Endothelial cell of umbilical vein (primary cell): ENCODE measurements at regions not wholly inside any gene's neighbourhood (a gene's known extent, or its start where the extent isn't known, plus 50 kb on each side); places are given as distances from the start of the nearest gene placed in this dataset.

Experiments
- BruUV-seq: library from RNA; stranded (reverse); fragments of 400-500 nt; replicated peaks from 2 replicates; lab custom pipeline; 2021; lab: Mats Ljungman, UMichigan
- CTCF ChIA-PET: fragments of 300-600, 350-600 bp; sonication (Branson Sonifier 250); formaldehyde crosslinking; loops from one replicate; lab custom pipeline; 2021; ENCODE audit warnings: antibody characterized with exemption, inconsistent platforms; lab: Charles Lee
- POLR2A ChIA-PET: fragments of 300-600, 350-600 bp; sonication (Branson Sonifier 250); formaldehyde crosslinking; loops from one replicate; lab custom pipeline; 2021; ENCODE audit warnings: antibody characterized with exemption, inconsistent platforms; lab: Charles Lee
- DNase-seq: peaks from one replicate; pipeline ENCODE4 v3.0.0-alpha.2; 2011; ENCODE audit warnings: low read depth, low spot score
- FAIRE-seq: peaks from 2 replicates; lab custom pipeline; 2011; peaks lifted over from hg19 to GRCh38; lab: Jason Lieb, UNC
- H2AFZ ChIP-seq: 2 replicates; pipeline ENCODE4 v1.6.0; 2012; ENCODE audit warnings: low read depth, low read length, control low read depth, inconsistent platforms
- H3K27ac ChIP-seq: 2 replicates; pipeline ENCODE4 v1.5.1; 2011; ENCODE audit warnings: low read depth, mild to moderate bottlenecking, control low read depth, low read length, moderate library complexity; ENCODE audit not compliant: insufficient read depth
- H3K27me3 ChIP-seq, 2 experiments: 2 replicates each; pipeline versions ENCODE4 v1.6.0 to v1.6.1; 2011; ENCODE audit warnings: low read length in 2 of 2, mixed read lengths in 1 of 2; ENCODE audit not compliant: control insufficient read depth in 2 of 2, insufficient read depth in 2 of 2
- H3K36me3 ChIP-seq, 2 experiments: 2 replicates in 1 of 2; 3 replicates in 1 of 2; pipeline ENCODE4 v1.5.1; 2011; ENCODE audit warnings: low read length in 2 of 2, mild to moderate bottlenecking in 1 of 2, moderate library complexity in 1 of 2; ENCODE audit not compliant: control insufficient read depth in 2 of 2, insufficient read depth in 2 of 2; ENCODE audit errors: extremely low read depth in 1 of 2
- H3K4me1 ChIP-seq: 3 replicates; pipeline ENCODE4 v1.5.1; 2011; ENCODE audit warnings: mild to moderate bottlenecking, low read length; ENCODE audit not compliant: control insufficient read depth, insufficient read depth; ENCODE audit errors: extremely low read depth
- H3K4me2 ChIP-seq: 2 replicates; pipeline ENCODE4 v1.6.1; 2011; ENCODE audit warnings: low read length, control low read depth, mixed read lengths; ENCODE audit not compliant: insufficient read depth
- H3K4me3 ChIP-seq, 3 experiments: fragments of 200-600 bp in 1 of 3; sonication (generic), shearing (Covaris generic) in 1 of 3; replicated peaks in 1 of 3; 2 replicates each; pipeline ENCODE4 v1.5.1; 2011 to 2016; ENCODE audit warnings: control low read depth in 3 of 3, low read length in 3 of 3, mild to moderate bottlenecking in 2 of 3, inconsistent platforms in 1 of 3, low read depth in 1 of 3, moderate library complexity in 1 of 3; ENCODE audit not compliant: insufficient read depth in 1 of 3
- H3K79me2 ChIP-seq: 2 replicates; pipeline ENCODE4 v1.6.0; 2012; ENCODE audit warnings: low read length, inconsistent platforms; ENCODE audit not compliant: control insufficient read depth, insufficient read depth
- H3K9ac ChIP-seq: replicated peaks from 2 replicates; pipeline ENCODE3; 2011; ENCODE audit warnings: low read length, control low read depth; ENCODE audit not compliant: insufficient read depth; ENCODE audit errors: extremely low read depth
- H3K9me1 ChIP-seq: replicated peaks from 3 replicates; pipeline ENCODE4 v1.6.0; 2011; ENCODE audit warnings: mild to moderate bottlenecking, low read length; ENCODE audit not compliant: control insufficient read depth, insufficient read depth; ENCODE audit errors: extremely low read depth
- H3K9me3 ChIP-seq: replicated peaks from 2 replicates; pipeline ENCODE4 v1.5.1; 2012; ENCODE audit warnings: low read length, inconsistent platforms; ENCODE audit not compliant: control insufficient read depth, insufficient read depth
- H4K20me1 ChIP-seq: replicated peaks from 2 replicates; pipeline ENCODE3; 2011; ENCODE audit warnings: mild to moderate bottlenecking, low read length; ENCODE audit not compliant: control insufficient read depth, insufficient read depth; ENCODE audit errors: extremely low read depth
- CTCF ChIP-seq, 2 donors: IDR thresholded peaks; 1 replicate in 1 of 2; 2 replicates in 1 of 2; pipeline ENCODE4 v1.5.1; 2011; ENCODE audit warnings: low read length in 2 of 2, mild to moderate bottlenecking in 2 of 2, moderate library complexity in 2 of 2, control low read depth in 1 of 2, inconsistent platforms in 1 of 2, low read depth in 1 of 2; ENCODE audit not compliant: insufficient read depth in 1 of 2; ENCODE audit errors: extremely low read depth in 1 of 2
- EZH2 ChIP-seq: IDR thresholded peaks from 2 replicates; pipeline ENCODE4 v1.6.1; 2012; ENCODE audit warnings: borderline replicate concordance, low read depth, mild to moderate bottlenecking, moderate library complexity, low read length, inconsistent platforms; ENCODE audit not compliant: severe bottlenecking
- FOS ChIP-seq: IDR thresholded peaks from 2 replicates; pipeline ENCODE4 v1.6.1; 2011; ENCODE audit warnings: mild to moderate bottlenecking, low read length, moderate library complexity, borderline replicate concordance; ENCODE audit not compliant: insufficient read depth
- GATA2 ChIP-seq: IDR thresholded peaks from 2 replicates; pipeline ENCODE4 v1.7.0; 2011; ENCODE audit warnings: low read depth, mild to moderate bottlenecking, moderate library complexity, mixed read lengths, low read length; ENCODE audit not compliant: insufficient read length, insufficient read depth
- JUN ChIP-seq: IDR thresholded peaks from 2 replicates; pipeline ENCODE4 v1.6.1; 2011; ENCODE audit warnings: borderline replicate concordance, low read depth; ENCODE audit not compliant: insufficient read length, insufficient read depth
- MAX ChIP-seq: IDR thresholded peaks from 2 replicates; pipeline ENCODE4 v1.6.1; 2011; ENCODE audit not compliant: insufficient read depth, insufficient read length
- MYC ChIP-seq: IDR thresholded peaks from one replicate; pipeline ENCODE4 v1.6.1; 2011; ENCODE audit warnings: mild to moderate bottlenecking, low read depth, low read length
- POLR2A ChIP-seq: IDR thresholded peaks from 2 replicates; pipeline ENCODE4 v1.6.1; 2012; ENCODE audit warnings: low read depth, mild to moderate bottlenecking, control low read depth, low read length
- POLR2AphosphoS5 ChIP-seq: IDR thresholded peaks from 2 replicates; pipeline ENCODE4 v1.6.1; 2012; ENCODE audit warnings: low read depth, mild to moderate bottlenecking, control low read depth, low read length, moderate library complexity; ENCODE audit not compliant: insufficient read depth
- dilution Hi-C: fragments of 300-500 bp; cut with MboI; formaldehyde crosslinking; loops from one replicate; pipeline ENCODE4 v1.15.0; 2019; ENCODE audit warnings: low sequenced_read_pairs; ENCODE audit not compliant: extremely low pct_ligation_motif_present
- intact Hi-C: fragments of 100-400 bp; cut with micrococcal nuclease; formaldehyde crosslinking; loops from one replicate; pipeline ENCODE4 v1.10.0; 2022

- Histone ChIP-seq H4K20me1 (no peaks in the 10 kb centered on the region), H3K9me1 (no peaks in the 10 kb centered on the region), H3K4me3 (no peak overlapping the region), H3K36me3 (no peaks in the 10 kb centered on the region), H3K4me1 (no peaks in the 10 kb centered on the region), H3K79me2 (no peaks in the 10 kb centered on the region), H3K9me3 (no peaks in the 10 kb centered on the region), H3K27me3 (no peaks in the 10 kb centered on the region), H2AFZ (no peak overlapping the region), H3K4me2 (no peak overlapping the region), H3K27ac (no peak overlapping the region), H3K9ac (no peak overlapping the region)
- POLR2A ChIA-PET, result no interaction called here
- no TSS peak for BruUV-seq
- FAIRE-seq (no peak), DNase-seq (no peak)
- dilution Hi-C loops (no loop called here), intact Hi-C loops (no loop called here)
- CTCF ChIA-PET, result no interaction called here
- TF ChIP-seq MAX (no peak), POLR2A (no peak), CTCF (IDR thresholded peaks at IDR 0.05; ENCODE audit: extremely low read depth in 1 of 2, insufficient read depth in 1 of 2, low read depth in 1 of 2, low read length in 2 of 2) (no peak), FOS (no peak), JUN (no peak)
Measured at GRCh38 chr10:64156166-64156565, 635.0 kb downstream of the REEP3 start.

- Histone ChIP-seq H3K9ac (no peak overlapping the region), H3K36me3 (no peaks in the 10 kb centered on the region), H3K79me2 (no peaks in the 10 kb centered on the region), H3K27ac (no peak overlapping the region), H3K4me1 (no peaks in the 10 kb centered on the region), H3K27me3 (no peaks in the 10 kb centered on the region), H3K4me2 (no peak overlapping the region), H3K4me3 (no peak overlapping the region), H3K9me3 (no peaks in the 10 kb centered on the region), H2AFZ (no peak overlapping the region), H3K9me1 (no peaks in the 10 kb centered on the region), H4K20me1 (no peaks in the 10 kb centered on the region)
- ChIA-PET POLR2A (no interaction called here), CTCF (no interaction called here)
- BruUV-seq, result no TSS peak
- dilution Hi-C loops (no loop called here), intact Hi-C loops (no loop called here)
- FAIRE-seq, result no peak
- no peak for DNase-seq
- TF ChIP-seq MYC (no peak), MAX (no peak), EZH2 (no peak), JUN (no peak), POLR2A (no peak), CTCF (IDR thresholded peaks at IDR 0.05; ENCODE audit: extremely low read depth in 1 of 2, insufficient read depth in 1 of 2, low read depth in 1 of 2, low read length in 2 of 2) (no peak), GATA2 (no peak), FOS (no peak), POLR2AphosphoS5 (no peak)
Measured at GRCh38 chr10:64158551-64158950, 637.4 kb downstream of the REEP3 start.
